ENCODE measurements at regions not wholly inside any gene's neighbourhood (a gene's known extent, or its start where the extent isn't known, plus 50 kb on each side); places are given as distances from the start of the nearest gene placed in this dataset.

GRCh38 chr18:71878226-71878625 lies 665.9 kb downstream of the CBLN2 start:
- no peak for DNase-seq

GRCh38 chr18:71873695-71874094 lies 670.4 kb downstream of the CBLN2 start:
- DNase-seq, result no peak

GRCh38 chr18:71865888-71866287 lies 678.3 kb downstream of the CBLN2 start:
- DNase-seq, result no peak

GRCh38 chr18:71850602-71851001 lies 693.5 kb downstream of the CBLN2 start:
- no peak for DNase-seq

- no peak for DNase-seq
Observed at GRCh38 chr18:71849407-71849806, 694.7 kb downstream of the CBLN2 start.

GRCh38 chr18:71846716-71847115 lies 697.4 kb downstream of the CBLN2 start:
- no peak for DNase-seq

- DNase-seq, result no peak
Observed at GRCh38 chr18:71844814-71845213, 699.3 kb downstream of the CBLN2 start.

- DNase-seq, result no peak
Observed at GRCh38 chr18:71842666-71843065, 701.5 kb downstream of the CBLN2 start.

GRCh38 chr18:71837547-71837946 lies 706.6 kb downstream of the CBLN2 start:
- no peak for DNase-seq

GRCh38 chr18:71832946-71833617 lies 711.1 kb downstream of the CBLN2 start:
- DNase-seq, result no peak

- DNase-seq, result no peak
Observed at GRCh38 chr18:71831039-71831438, 713.1 kb downstream of the CBLN2 start.

- no peak for DNase-seq
Observed at GRCh38 chr18:71827301-71827700, 716.8 kb downstream of the CBLN2 start.

- no peak for DNase-seq
Observed at GRCh38 chr18:71815305-71815704, 728.8 kb downstream of the CBLN2 start.

GRCh38 chr18:71809711-71810110 lies 734.4 kb downstream of the CBLN2 start:
- no peak for DNase-seq

GRCh38 chr18:71808616-71809015 lies 735.5 kb downstream of the CBLN2 start:
- no peak for DNase-seq

- no peak for DNase-seq
Observed at GRCh38 chr18:71807586-71807985, 736.6 kb downstream of the CBLN2 start.

GRCh38 chr18:71798986-71799673 lies 745.0 kb downstream of the CBLN2 start:
- DNase-seq, result no peak

- DNase-seq, result no peak
Observed at GRCh38 chr18:71797554-71797953, 746.6 kb downstream of the CBLN2 start.

- no peak for DNase-seq
Observed at GRCh38 chr18:71784777-71785176, 759.4 kb downstream of the CBLN2 start.

GRCh38 chr18:71760541-71760940 lies 783.6 kb downstream of the CBLN2 start:
- DNase-seq, result no peak

- DNase-seq, result no peak
Observed at GRCh38 chr18:71754246-71754645, 789.9 kb downstream of the CBLN2 start.

GRCh38 chr18:71743634-71744033 lies 800.5 kb downstream of the CBLN2 start:
- no peak for DNase-seq

- DNase-seq, result no peak
Observed at GRCh38 chr18:71729611-71730010, 814.5 kb downstream of the CBLN2 start.

- DNase-seq, result no peak
Observed at GRCh38 chr18:71727909-71728308, 816.2 kb downstream of the CBLN2 start.

GRCh38 chr18:71725256-71725655 lies 818.9 kb downstream of the CBLN2 start:
- DNase-seq, result no peak
